ENCODE measurements at regions not wholly inside any gene's neighbourhood (a gene's known extent, or its start where the extent isn't known, plus 50 kb on each side); places are given as distances from the start of the nearest gene placed in this dataset.

DNA sequence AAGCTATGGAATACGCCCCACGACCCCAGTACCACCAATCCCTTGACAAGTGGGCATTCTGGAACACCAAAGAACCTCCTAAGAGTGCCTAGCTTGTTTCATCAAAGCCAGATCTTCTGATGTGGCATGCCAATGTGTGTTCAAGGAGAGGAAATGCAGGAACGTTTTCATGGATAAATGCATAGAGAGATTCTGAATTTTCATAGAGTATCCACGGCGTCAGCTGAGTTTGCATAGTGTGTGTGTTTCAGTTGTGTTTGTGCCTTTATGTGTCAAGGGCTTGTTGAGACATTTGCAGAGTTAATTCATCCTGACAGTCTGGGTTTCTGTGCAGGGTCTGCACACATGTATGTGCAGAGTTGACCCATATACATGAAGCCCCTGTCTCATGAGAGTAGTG, 172.7 kb upstream of the LRFN2 start:
- no peaks in the 10 kb centered on the region for H3K36me3 Mint-ChIP-seq (ENCODE audit: low read depth)
- TF ChIP-seq CTCF (IDR thresholded peaks at IDR 0.05): no peak
- H3K4me3 Mint-ChIP-seq (ENCODE audit: unreplicated experiment): no peak overlapping the region
- no peak for DNase-seq (ENCODE audit: low spot score)
- H3K27ac Mint-ChIP-seq (ENCODE audit: unreplicated experiment): no peak overlapping the region
- H3K27me3 Mint-ChIP-seq (ENCODE audit: low read depth): peaks cover 31% of the 10 kb centered on the region
- H3K4me1 Mint-ChIP-seq (ENCODE audit: low read depth): peaks cover 3% of the 10 kb centered on the region
- no peaks in the 10 kb centered on the region for H3K9me3 Mint-ChIP-seq (ENCODE audit: low read depth)

DNA sequence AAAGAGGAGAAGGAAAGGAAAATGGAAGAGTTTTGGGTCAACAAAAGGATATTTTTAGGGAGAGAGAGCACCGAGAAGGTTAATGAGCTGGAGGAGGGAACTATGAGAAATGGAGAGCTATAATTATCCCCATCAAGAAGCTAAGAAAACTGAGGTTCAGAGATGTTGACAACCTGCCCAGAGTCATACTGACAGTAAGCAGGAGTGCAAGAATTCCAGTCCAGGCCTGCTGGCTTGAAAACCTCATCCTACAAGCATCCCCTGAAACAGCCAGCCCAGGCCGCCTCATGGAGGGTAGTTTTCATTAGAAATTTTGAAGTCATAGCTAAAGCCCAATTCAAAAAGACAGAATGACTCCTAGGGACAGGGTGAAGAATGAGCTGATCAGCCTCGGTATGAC, 172.1 kb upstream of the LRFN2 start:
- Mint-ChIP-seq H3K4me3 (ENCODE audit: unreplicated experiment) (no peak overlapping the region), H3K36me3 (ENCODE audit: low read depth) (no peaks in the 10 kb centered on the region), H3K27me3 (ENCODE audit: low read depth) (peaks cover 29% of the 10 kb centered on the region), H3K9me3 (ENCODE audit: low read depth) (no peaks in the 10 kb centered on the region), H3K4me1 (ENCODE audit: low read depth) (peaks cover 3% of the 10 kb centered on the region), H3K27ac (ENCODE audit: unreplicated experiment) (no peak overlapping the region)
- TF ChIP-seq CTCF (IDR thresholded peaks at IDR 0.05): no peak
- DNase-seq (ENCODE audit: low spot score): no peak

GRCh38 chr6:40755749-40756452, 168.7 kb upstream of the LRFN2 start:
- H3K27me3 Mint-ChIP-seq (ENCODE audit: low read depth): peaks cover 31% of the 10 kb centered on the region
- peaks cover 3% of the 10 kb centered on the region for H3K4me1 Mint-ChIP-seq (ENCODE audit: low read depth)
- H3K9me3 Mint-ChIP-seq (ENCODE audit: low read depth): no peaks in the 10 kb centered on the region
- no peak overlapping the region for H3K4me3 Mint-ChIP-seq (ENCODE audit: unreplicated experiment)
- no peak overlapping the region for H3K27ac Mint-ChIP-seq (ENCODE audit: unreplicated experiment)
- TF ChIP-seq CTCF (IDR thresholded peaks at IDR 0.05): no peak
- no peak for DNase-seq (ENCODE audit: low spot score)
- H3K36me3 Mint-ChIP-seq (ENCODE audit: low read depth): no peaks in the 10 kb centered on the region

GRCh38 chr6:40755046-40755681, 168.0 kb upstream of the LRFN2 start:
- H3K27ac Mint-ChIP-seq (ENCODE audit: unreplicated experiment): no peak overlapping the region
- DNase-seq (ENCODE audit: low spot score): no peak
- TF ChIP-seq CTCF (IDR thresholded peaks at IDR 0.05): no peak

DNA sequence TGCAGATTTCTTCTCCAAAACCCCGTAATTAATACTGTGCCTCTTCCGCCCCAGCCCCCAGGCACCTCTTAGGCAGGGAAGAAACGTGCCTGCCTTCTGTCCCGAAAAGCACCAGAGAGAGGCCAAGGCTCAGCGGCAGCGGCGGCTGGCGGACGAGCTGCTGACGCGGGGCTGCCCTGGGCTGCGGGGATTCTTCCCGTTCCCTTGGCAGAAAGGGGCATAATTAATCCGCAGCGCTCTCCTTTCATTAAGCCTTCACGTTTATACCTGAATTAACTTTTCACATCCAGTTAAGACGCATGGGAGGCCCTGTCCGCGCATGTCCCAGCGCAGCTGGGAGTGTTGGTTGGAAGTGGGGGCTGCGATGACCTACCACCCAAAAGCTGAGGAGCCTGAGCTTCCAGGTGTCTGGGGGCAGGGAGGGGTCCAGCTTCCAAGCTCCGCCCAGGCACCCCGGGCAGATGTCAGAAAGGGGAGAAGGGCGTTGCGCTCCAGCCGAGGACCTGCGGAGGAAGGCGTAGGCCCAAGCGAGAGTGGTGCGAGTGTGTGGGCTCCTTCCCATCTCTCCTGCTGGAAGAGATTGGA, 167.4 kb upstream of the LRFN2 start:
- TF ChIP-seq CTCF (IDR thresholded peaks at IDR 0.05): no peak
- H3K27me3 Mint-ChIP-seq (ENCODE audit: low read depth): peaks cover 35% of the 10 kb centered on the region
- H3K27ac Mint-ChIP-seq (ENCODE audit: unreplicated experiment): no peak overlapping the region
- H3K4me1 Mint-ChIP-seq (ENCODE audit: low read depth): peaks cover 3% of the 10 kb centered on the region
- no peaks in the 10 kb centered on the region for H3K9me3 Mint-ChIP-seq (ENCODE audit: low read depth)
- H3K36me3 Mint-ChIP-seq (ENCODE audit: low read depth): no peaks in the 10 kb centered on the region
- no peak overlapping the region for H3K4me3 Mint-ChIP-seq (ENCODE audit: unreplicated experiment)
- DNase-seq (ENCODE audit: low spot score): no peak

More at GRCh38 chr6:40755046-40755681, 168.0 kb upstream of the LRFN2 start:
- H3K36me3 Mint-ChIP-seq (ENCODE audit: low read depth): no peaks in the 10 kb centered on the region
- peaks cover 31% of the 10 kb centered on the region for H3K27me3 Mint-ChIP-seq (ENCODE audit: low read depth)
- H3K4me3 Mint-ChIP-seq (ENCODE audit: unreplicated experiment): no peak overlapping the region
- H3K9me3 Mint-ChIP-seq (ENCODE audit: low read depth): no peaks in the 10 kb centered on the region
- H3K4me1 Mint-ChIP-seq (ENCODE audit: low read depth): peaks cover 3% of the 10 kb centered on the region

All from chondrocyte (in vitro differentiated cells).